Liver (tissue), 3 donors: ENCODE measurements at regions not wholly inside any gene's neighbourhood (a gene's known extent, or its start where the extent isn't known, plus 50 kb on each side); places are given as distances from the start of the nearest gene placed in this dataset.

Source experiments
- ATF3 ChIP-seq: IDR thresholded peaks from 2 replicates; pipeline ENCODE4 v1.6.1; 2016; ENCODE audit warnings: antibody characterized with exemption
- MAX ChIP-seq: IDR thresholded peaks from 2 replicates; pipeline ENCODE4 v1.6.1; 2016; ENCODE audit warnings: antibody characterized with exemption
- RAD21 ChIP-seq, 2 donors: IDR thresholded peaks; 2 replicates each; pipeline ENCODE4 v1.6.1; 2016; ENCODE audit warnings: antibody characterized with exemption in 2 of 2, mild to moderate bottlenecking in 2 of 2
- TAF1 ChIP-seq: conservative IDR thresholded peaks from 2 replicates; pipeline ENCODE4 v1.6.1; 2016; ENCODE audit warnings: antibody characterized with exemption, mild to moderate bottlenecking
- TF ChIP-seq, protein P1 (sequence below): fragments of 150-350 bp; IDR thresholded peaks from 2 replicates; pipeline ENCODE4 v1.5.1; 2017; ENCODE audit warnings: improper control_type of control experiment, low read depth, low read length; ENCODE audit not compliant: missing input control
- donor health status: healthy.
- donor health status: healthy.

GRCh38 chr4:177638871-177639270 lies 196.6 kb upstream of the AGA start:
- TF ChIP-seq MAX (no peak), TAF1 (no peak), ATF3 (no peak), RAD21 (IDR thresholded peaks at IDR 0.05) (no peak)
- TF ChIP-seq, protein P1, sequence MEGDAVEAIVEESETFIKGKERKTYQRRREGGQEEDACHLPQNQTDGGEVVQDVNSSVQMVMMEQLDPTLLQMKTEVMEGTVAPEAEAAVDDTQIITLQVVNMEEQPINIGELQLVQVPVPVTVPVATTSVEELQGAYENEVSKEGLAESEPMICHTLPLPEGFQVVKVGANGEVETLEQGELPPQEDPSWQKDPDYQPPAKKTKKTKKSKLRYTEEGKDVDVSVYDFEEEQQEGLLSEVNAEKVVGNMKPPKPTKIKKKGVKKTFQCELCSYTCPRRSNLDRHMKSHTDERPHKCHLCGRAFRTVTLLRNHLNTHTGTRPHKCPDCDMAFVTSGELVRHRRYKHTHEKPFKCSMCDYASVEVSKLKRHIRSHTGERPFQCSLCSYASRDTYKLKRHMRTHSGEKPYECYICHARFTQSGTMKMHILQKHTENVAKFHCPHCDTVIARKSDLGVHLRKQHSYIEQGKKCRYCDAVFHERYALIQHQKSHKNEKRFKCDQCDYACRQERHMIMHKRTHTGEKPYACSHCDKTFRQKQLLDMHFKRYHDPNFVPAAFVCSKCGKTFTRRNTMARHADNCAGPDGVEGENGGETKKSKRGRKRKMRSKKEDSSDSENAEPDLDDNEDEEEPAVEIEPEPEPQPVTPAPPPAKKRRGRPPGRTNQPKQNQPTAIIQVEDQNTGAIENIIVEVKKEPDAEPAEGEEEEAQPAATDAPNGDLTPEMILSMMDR: no peak
